OCI-M1 (cell line): ENCODE measurements at regions not wholly inside any gene's neighbourhood (a gene's known extent, or its start where the extent isn't known, plus 50 kb on each side); places are given as distances from the start of the nearest gene placed in this dataset.

Experiments used
- DNase-seq: peaks from one replicate; lab custom pipeline; 2025; lab: John Stamatoyannopoulos, UW

GRCh38 chr10:130430852-130431704 is 294.9 kb downstream of the GLRX3 start:
- no peak for DNase-seq

GRCh38 chr10:130432271-130432670 is 296.1 kb downstream of the GLRX3 start:
- no peak for DNase-seq

- no peak for DNase-seq
Observed at GRCh38 chr10:130432850-130433249, 296.7 kb downstream of the GLRX3 start.

GRCh38 chr10:130434446-130435385 is 298.5 kb downstream of the GLRX3 start:
- DNase-seq, result no peak

- no peak for DNase-seq
Observed at GRCh38 chr10:130435961-130436360, 299.8 kb downstream of the GLRX3 start.

GRCh38 chr10:130438861-130439260 is 302.7 kb downstream of the GLRX3 start:
- DNase-seq, result no peak

GRCh38 chr10:130439766-130440165 is 303.6 kb downstream of the GLRX3 start:
- DNase-seq, result no peak

- no peak for DNase-seq
Observed at GRCh38 chr10:130440494-130440893, 304.3 kb downstream of the GLRX3 start.

GRCh38 chr10:130440971-130441370 is 304.8 kb downstream of the GLRX3 start:
- no peak for DNase-seq

- DNase-seq, result no peak
Observed at GRCh38 chr10:130443066-130443465, 306.9 kb downstream of the GLRX3 start.

- DNase-seq, result no peak
Observed at GRCh38 chr10:130453036-130453720, 317.0 kb downstream of the GLRX3 start.

- no peak for DNase-seq
Observed at GRCh38 chr10:130453721-130454542, 317.7 kb downstream of the GLRX3 start.

GRCh38 chr10:130454543-130455000 is 318.4 kb downstream of the GLRX3 start:
- no peak for DNase-seq

- DNase-seq, result no peak
Observed at GRCh38 chr10:130455111-130455695, 319.0 kb downstream of the GLRX3 start.

- DNase-seq, result no peak
Observed at GRCh38 chr10:130455791-130456190, 319.6 kb downstream of the GLRX3 start.

- DNase-seq, result no peak
Observed at GRCh38 chr10:130456616-130457015, 320.4 kb downstream of the GLRX3 start.

- DNase-seq, result no peak
Observed at GRCh38 chr10:130458509-130458908, 322.3 kb downstream of the GLRX3 start.

GRCh38 chr10:130459011-130459410 is 322.8 kb downstream of the GLRX3 start:
- DNase-seq, result no peak

- no peak for DNase-seq
Observed at GRCh38 chr10:130459851-130460490, 323.8 kb downstream of the GLRX3 start.

GRCh38 chr10:130461631-130462030 is 325.4 kb downstream of the GLRX3 start:
- DNase-seq, result no peak
